ENCODE measurements at regions not wholly inside any gene's neighbourhood (a gene's known extent, or its start where the extent isn't known, plus 50 kb on each side); places are given as distances from the start of the nearest gene placed in this dataset.

GRCh38 chr2:59276033-59276432, 1034.9 kb upstream of the FANCL start:
- Histone ChIP-seq H2AK5ac (ENCODE audit: low read depth, low read length) (no peak overlapping the region), H3K4me3 (ENCODE audit: extremely low read depth in 1 of 4, insufficient read depth in 2 of 4, low read depth in 3 of 4, low read length in 4 of 4) (no peak overlapping the region), H3K23ac (ENCODE audit: insufficient read length) (no peak overlapping the region), H4K5ac (ENCODE audit: insufficient read length, low read depth, low read length) (no peak overlapping the region), H3K27me3 (replicated peaks in 1 of 4; ENCODE audit: control insufficient read depth in 3 of 4, extremely low read depth in 1 of 4, insufficient read depth in 3 of 4, low read length in 3 of 4) (no peaks in the 10 kb centered on the region), H4K20me1 (replicated peaks in 1 of 2; ENCODE audit: control insufficient read depth in 1 of 2, insufficient read depth in 2 of 2, low read length in 2 of 2) (no peaks in the 10 kb centered on the region), H3K14ac (ENCODE audit: insufficient read length) (no peak overlapping the region), H3K27ac (ENCODE audit: low read depth, low read length) (no peak overlapping the region), H2BK15ac (ENCODE audit: low read length) (no peak overlapping the region), H3K9me3 (ENCODE audit: insufficient read depth in 2 of 2, low read depth in 1 of 2, low read length in 1 of 2) (no peaks in the 10 kb centered on the region), H3K56ac (replicated peaks; ENCODE audit: insufficient read length, low read depth, low read length) (no peak overlapping the region), H3K36me3 (ENCODE audit: control insufficient read depth in 2 of 4, insufficient read depth in 4 of 4, low read length in 3 of 4) (no peaks in the 10 kb centered on the region), H3K18ac (ENCODE audit: extremely low read depth, low read length) (no peak overlapping the region), H3K9ac (replicated peaks in 1 of 4; ENCODE audit: extremely low read depth in 1 of 4, low read depth in 3 of 4, low read length in 3 of 4) (no peak overlapping the region), H3K4ac (replicated peaks; ENCODE audit: insufficient read length, low read depth, low read length) (no peak overlapping the region), H3K79me1 (ENCODE audit: low read depth, low read length) (no peaks in the 10 kb centered on the region), H2BK12ac (ENCODE audit: low read depth, low read length) (no peak overlapping the region), H3K79me2 (ENCODE audit: control insufficient read depth in 1 of 2, insufficient read depth in 2 of 2, low read length in 2 of 2) (no peaks in the 10 kb centered on the region), H3K23me2 (ENCODE audit: low read depth, low read length) (no peaks in the 10 kb centered on the region; the same call in 1 of the 2 replicates), H3K4me1 (replicated peaks in 1 of 4; ENCODE audit: control insufficient read depth in 3 of 4, insufficient read depth in 4 of 4, low read length in 3 of 4) (no peaks in the 10 kb centered on the region), H2AFZ (ENCODE audit: low read length) (no peak overlapping the region), H4K91ac (replicated peaks; ENCODE audit: insufficient read length, low read length) (no peak overlapping the region), H2BK5ac (ENCODE audit: low read depth, low read length) (no peak overlapping the region), H2BK20ac (ENCODE audit: low read length) (no peak overlapping the region), H2BK120ac (replicated peaks; ENCODE audit: low read depth, low read length) (no peak overlapping the region), H4K8ac (ENCODE audit: extremely low read depth, insufficient read depth, low read length) (no peak overlapping the region), H3K4me2 (ENCODE audit: insufficient read depth in 1 of 2, low read depth in 2 of 2, low read length in 2 of 2) (no peak overlapping the region)
- DNase-seq (ENCODE audit: low read depth in 1 of 2, low spot score in 2 of 2), result peak in 1 of 2 experiments; percentile 65
- CTCF ChIA-PET (ENCODE audit: partially characterized antibody), result interaction anchor here (0.5 to 1.8 kb wide), 30 partner anchors 8 to 1981 kb away, joined by 3 to 10 read pairs (median 4); no protein-coding TSS in a partner anchor
- POLR2A ChIA-PET (ENCODE audit: partially characterized antibody), result no interaction called here
- FAIRE-seq, result no peak
- 33% methylated on average over 2 of the region's 2 CpGs; no CpG with 5 or more reads in 1 of the 2 experiments for WGBS, 2 experiments (ENCODE audit: extremely low coverage in 1 of 2, insufficient coverage in 1 of 2, insufficient read length in 1 of 2, insufficient replicate concordance in 2 of 2, low coverage in 1 of 2, low lambda C conversion rate in 2 of 2, missing lambda C conversion rate in 1 of 2)
- no peak for TF ChIP-seq ATF3 (IDR thresholded peaks at IDR 0.05; ENCODE audit: insufficient read depth, low read depth, low read length)
- no peak for TF ChIP-seq TAF1 (IDR thresholded peaks at IDR 0.05; ENCODE audit: low read depth, low read length)
- no peak for TF ChIP-seq KDM4A (IDR thresholded peaks at IDR 0.05; ENCODE audit: low read depth, low read length, severe bottlenecking)
- TF ChIP-seq RBBP5 (IDR thresholded peaks at IDR 0.05; ENCODE audit: borderline replicate concordance, low read depth, low read length), result no peak
- TF ChIP-seq JUN (IDR thresholded peaks at IDR 0.05; ENCODE audit: low read depth, low read length), result no peak
- peak; percentile 57 to 72 (median 61) for TF ChIP-seq CTCF (IDR thresholded peaks at IDR 0.05; ENCODE audit: control extremely low read depth in 1 of 3, insufficient read depth in 1 of 3, low read depth in 1 of 3, low read length in 3 of 3)
- peak; percentile 47 to 61 for TF ChIP-seq RAD21 (IDR thresholded peaks at IDR 0.05 in 1 of 2, conservative IDR thresholded peaks at IDR 0.05 in 1 of 2; ENCODE audit: low read depth in 2 of 2, low read length in 2 of 2)
